GM12891 (cell line): ENCODE measurements at regions not wholly inside any gene's neighbourhood (a gene's known extent, or its start where the extent isn't known, plus 50 kb on each side); places are given as distances from the start of the nearest gene placed in this dataset.

Experiments
- DNase-seq: peaks from one replicate; pipeline ENCODE4 v3.0.0; 2011; ENCODE audit warnings: low spot score; ENCODE audit not compliant: insufficient read length
- FAIRE-seq: peaks from 2 replicates; lab custom pipeline; 2011; peaks lifted over from hg19 to GRCh38; lab: Jason Lieb, UNC
- PAX5 ChIP-seq: IDR thresholded peaks from 2 replicates; pipeline ENCODE4 v1.6.1; 2011; ENCODE audit warnings: low read length, moderate library complexity, mild to moderate bottlenecking; ENCODE audit not compliant: insufficient read depth, severe bottlenecking
- POLR2A ChIP-seq: IDR thresholded peaks from 2 replicates; pipeline ENCODE4 v1.6.1; 2011; ENCODE audit warnings: low read depth, low read length, control low read depth
- POLR2AphosphoS5 ChIP-seq: IDR thresholded peaks from 2 replicates; pipeline ENCODE4 v1.6.1; 2011; ENCODE audit warnings: low read depth, low read length, control low read depth
- POU2F2 ChIP-seq: IDR thresholded peaks from 2 replicates; pipeline ENCODE4 v1.6.1; 2011; ENCODE audit warnings: low read depth, mild to moderate bottlenecking, control low read depth, low read length, moderate library complexity
- SPI1 ChIP-seq: IDR thresholded peaks from 2 replicates; pipeline ENCODE4 v1.6.1; 2011; ENCODE audit warnings: low read depth, low read length, control low read depth
- TAF1 ChIP-seq: IDR thresholded peaks from 2 replicates; pipeline ENCODE4 v1.6.1; 2011; ENCODE audit warnings: low read depth, low read length, control low read depth

GRCh38 chr4:43089730-43090129 is 197.2 kb downstream of the GRXCR1 start:
- FAIRE-seq: no peak

GRCh38 chr4:43103048-43103447 is 210.5 kb downstream of the GRXCR1 start:
- TF ChIP-seq PAX5 (no peak), POU2F2 (no peak), TAF1 (no peak), SPI1 (no peak), POLR2AphosphoS5 (no peak), POLR2A (no peak)
- no peak for DNase-seq
- FAIRE-seq: no peak

More at GRCh38 chr4:43089730-43090129, 197.2 kb downstream of the GRXCR1 start:
- no peak for DNase-seq
- TF ChIP-seq POU2F2 (no peak), TAF1 (no peak), SPI1 (no peak), PAX5 (no peak), POLR2AphosphoS5 (no peak), POLR2A (no peak)

- TF ChIP-seq TAF1 (no peak), POLR2AphosphoS5 (no peak), SPI1 (no peak), POU2F2 (no peak), POLR2A (no peak), PAX5 (no peak)
- DNase-seq (no peak), FAIRE-seq (no peak)
Observed at GRCh38 chr4:43112139-43112538, 219.6 kb downstream of the GRXCR1 start.

- no peak for FAIRE-seq
Observed at GRCh38 chr4:43113196-43113595, 220.7 kb downstream of the GRXCR1 start.

GRCh38 chr4:43126595-43126994 is 234.1 kb downstream of the GRXCR1 start:
- no peak for FAIRE-seq
- DNase-seq: no peak
- TF ChIP-seq SPI1 (no peak), POLR2A (no peak), POU2F2 (no peak), PAX5 (no peak), POLR2AphosphoS5 (no peak), TAF1 (no peak)

More at GRCh38 chr4:43113196-43113595, 220.7 kb downstream of the GRXCR1 start:
- TF ChIP-seq POLR2AphosphoS5 (no peak), SPI1 (no peak), POU2F2 (no peak), TAF1 (no peak), PAX5 (no peak), POLR2A (no peak)
- no peak for DNase-seq

- DNase-seq (no peak), FAIRE-seq (no peak)
- TF ChIP-seq PAX5: no peak
- no peak for TF ChIP-seq POLR2AphosphoS5
Observed at GRCh38 chr4:43130228-43131021, 237.9 kb downstream of the GRXCR1 start.

GRCh38 chr4:43132010-43132582 is 239.6 kb downstream of the GRXCR1 start:
- DNase-seq (peak; percentile 9), FAIRE-seq (peak; percentile 59)
- TF ChIP-seq POLR2AphosphoS5 (no peak), POLR2A (no peak), SPI1 (no peak), TAF1 (no peak), POU2F2 (no peak), PAX5 (no peak)

- FAIRE-seq (no peak), DNase-seq (no peak)
- no peak for TF ChIP-seq SPI1
- TF ChIP-seq TAF1: no peak
- no peak for TF ChIP-seq POLR2AphosphoS5
- no peak for TF ChIP-seq PAX5
- TF ChIP-seq POU2F2: no peak
- no peak for TF ChIP-seq POLR2A
Observed at GRCh38 chr4:43133566-43133965, 241.1 kb downstream of the GRXCR1 start.

- FAIRE-seq (no peak), DNase-seq (no peak)
- no peak for TF ChIP-seq POU2F2
- no peak for TF ChIP-seq PAX5
- no peak for TF ChIP-seq POLR2AphosphoS5
- no peak for TF ChIP-seq SPI1
Observed at GRCh38 chr4:43136752-43137151, 244.2 kb downstream of the GRXCR1 start.
